Fibroblast of lung (primary cell): ENCODE measurements at regions not wholly inside any gene's neighbourhood (a gene's known extent, or its start where the extent isn't known, plus 50 kb on each side); places are given as distances from the start of the nearest gene placed in this dataset.

Experiments used
- DNase-seq, 2 donors: peaks; one replicate each; pipeline versions ENCODE4 v3.0.0 to v3.0.0-alpha.2; 2010; ENCODE audit warnings: low read depth in 2 of 2
- H2AFZ ChIP-seq: 2 replicates; pipeline ENCODE4 v1.5.1; 2012; ENCODE audit warnings: low read length, control low read depth, inconsistent platforms
- H3K27ac ChIP-seq: 2 replicates; pipeline ENCODE4 v1.5.1; 2011; ENCODE audit warnings: low read length, control low read depth; ENCODE audit not compliant: insufficient read depth
- H3K27me3 ChIP-seq: 2 replicates; pipeline ENCODE4 v1.5.1; 2011; ENCODE audit warnings: mild to moderate bottlenecking, low read length; ENCODE audit not compliant: control insufficient read depth, insufficient read depth
- H3K36me3 ChIP-seq: 2 replicates; pipeline ENCODE4 v1.5.1; 2011; ENCODE audit warnings: low read length; ENCODE audit not compliant: control insufficient read depth, insufficient read depth
- H3K4me1 ChIP-seq: 2 replicates; pipeline ENCODE4 v1.5.1; 2011; ENCODE audit warnings: low read length; ENCODE audit not compliant: control insufficient read depth, insufficient read depth; ENCODE audit errors: extremely low read depth
- H3K4me2 ChIP-seq: 2 replicates; pipeline ENCODE4 v1.5.1; 2011; ENCODE audit warnings: low read length, control low read depth; ENCODE audit not compliant: insufficient read depth; ENCODE audit errors: extremely low read depth
- H3K4me3 ChIP-seq, 4 experiments: fragments of 200-600 bp in 1 of 4; sonication (generic) in 1 of 4; replicated peaks in 1 of 4; 2 replicates each; pipeline ENCODE4 v1.5.1; 2011 to 2016; ENCODE audit warnings: low read length in 4 of 4, low read depth in 3 of 4, mild to moderate bottlenecking in 3 of 4, control low read depth in 2 of 4, inconsistent platforms in 1 of 4, mixed read lengths in 1 of 4; ENCODE audit not compliant: insufficient read depth in 1 of 4; ENCODE audit errors: control extremely low read depth in 1 of 4
- H3K79me2 ChIP-seq: 2 replicates; pipeline ENCODE4 v1.5.1; 2012; ENCODE audit warnings: mild to moderate bottlenecking, low read length, inconsistent platforms; ENCODE audit not compliant: control insufficient read depth, insufficient read depth
- H3K9ac ChIP-seq: 2 replicates; pipeline ENCODE4 v1.5.1; 2011; ENCODE audit warnings: mild to moderate bottlenecking, low read length, control low read depth; ENCODE audit not compliant: insufficient read depth
- H3K9me3 ChIP-seq: 2 replicates; pipeline ENCODE4 v1.5.1; 2012; ENCODE audit warnings: low read depth, low read length; ENCODE audit not compliant: control insufficient read depth, insufficient read depth
- H4K20me1 ChIP-seq: 2 replicates; pipeline ENCODE4 v1.5.1; 2011; ENCODE audit warnings: low read length; ENCODE audit not compliant: control insufficient read depth, insufficient read depth; ENCODE audit errors: extremely low read depth
- EZH2 ChIP-seq: IDR thresholded peaks from 2 replicates; pipeline ENCODE4 v1.5.1; 2012; ENCODE audit warnings: low read length, control low read depth, mild to moderate bottlenecking; ENCODE audit errors: missing control alignments
- TF ChIP-seq, protein P1 (sequence below), 2 donors: IDR thresholded peaks in 1 of 2; conservative IDR thresholded peaks in 1 of 2; 1 replicate in 1 of 2; 2 replicates in 1 of 2; pipeline ENCODE4 v1.5.1; 2011 to 2012; ENCODE audit warnings: low read length in 2 of 2, control low read depth in 1 of 2, inconsistent platforms in 1 of 2, low read depth in 1 of 2, mild to moderate bottlenecking in 1 of 2

DNA sequence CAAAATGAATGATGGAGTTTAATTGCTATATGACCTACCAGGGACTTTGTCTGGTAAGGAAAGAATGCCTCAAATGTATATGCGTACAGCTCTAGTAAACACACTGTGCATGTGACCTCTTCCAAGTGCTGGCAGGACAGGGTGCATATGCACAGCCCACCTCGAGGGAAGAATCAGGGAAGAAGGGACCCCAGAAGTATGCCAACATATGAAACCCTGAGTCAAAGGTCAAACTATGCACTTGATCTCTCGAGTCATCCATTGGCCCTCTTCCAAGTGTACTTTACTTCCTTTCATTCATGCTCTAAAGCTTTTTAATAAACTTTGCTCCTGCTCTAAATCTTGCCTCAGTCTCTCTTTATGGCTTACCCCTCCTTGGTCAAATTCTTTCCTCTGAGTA is 804.6 kb upstream of the COX7C start:
- H3K9me3 ChIP-seq, result no peaks in the 10 kb centered on the region
- DNase-seq, result no peak
- no peaks in the 10 kb centered on the region for H3K79me2 ChIP-seq
- no peaks in the 10 kb centered on the region for H4K20me1 ChIP-seq
- no peak overlapping the region for H3K27ac ChIP-seq
- H3K9ac ChIP-seq, result no peak overlapping the region
- no peak for TF ChIP-seq EZH2
- TF ChIP-seq, protein P1, sequence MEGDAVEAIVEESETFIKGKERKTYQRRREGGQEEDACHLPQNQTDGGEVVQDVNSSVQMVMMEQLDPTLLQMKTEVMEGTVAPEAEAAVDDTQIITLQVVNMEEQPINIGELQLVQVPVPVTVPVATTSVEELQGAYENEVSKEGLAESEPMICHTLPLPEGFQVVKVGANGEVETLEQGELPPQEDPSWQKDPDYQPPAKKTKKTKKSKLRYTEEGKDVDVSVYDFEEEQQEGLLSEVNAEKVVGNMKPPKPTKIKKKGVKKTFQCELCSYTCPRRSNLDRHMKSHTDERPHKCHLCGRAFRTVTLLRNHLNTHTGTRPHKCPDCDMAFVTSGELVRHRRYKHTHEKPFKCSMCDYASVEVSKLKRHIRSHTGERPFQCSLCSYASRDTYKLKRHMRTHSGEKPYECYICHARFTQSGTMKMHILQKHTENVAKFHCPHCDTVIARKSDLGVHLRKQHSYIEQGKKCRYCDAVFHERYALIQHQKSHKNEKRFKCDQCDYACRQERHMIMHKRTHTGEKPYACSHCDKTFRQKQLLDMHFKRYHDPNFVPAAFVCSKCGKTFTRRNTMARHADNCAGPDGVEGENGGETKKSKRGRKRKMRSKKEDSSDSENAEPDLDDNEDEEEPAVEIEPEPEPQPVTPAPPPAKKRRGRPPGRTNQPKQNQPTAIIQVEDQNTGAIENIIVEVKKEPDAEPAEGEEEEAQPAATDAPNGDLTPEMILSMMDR (conservative IDR thresholded peaks at IDR 0.05 in 1 of 2, IDR thresholded peaks at IDR 0.05 in 1 of 2; ENCODE audit: low read depth in 1 of 2, low read length in 2 of 2), result no peak
- H3K4me2 ChIP-seq, result no peak overlapping the region
- H3K4me3 ChIP-seq, result no peak overlapping the region
- H3K27me3 ChIP-seq, result no peaks in the 10 kb centered on the region
- no peak overlapping the region for H2AFZ ChIP-seq
- H3K36me3 ChIP-seq, result no peaks in the 10 kb centered on the region
- no peaks in the 10 kb centered on the region for H3K4me1 ChIP-seq

DNA sequence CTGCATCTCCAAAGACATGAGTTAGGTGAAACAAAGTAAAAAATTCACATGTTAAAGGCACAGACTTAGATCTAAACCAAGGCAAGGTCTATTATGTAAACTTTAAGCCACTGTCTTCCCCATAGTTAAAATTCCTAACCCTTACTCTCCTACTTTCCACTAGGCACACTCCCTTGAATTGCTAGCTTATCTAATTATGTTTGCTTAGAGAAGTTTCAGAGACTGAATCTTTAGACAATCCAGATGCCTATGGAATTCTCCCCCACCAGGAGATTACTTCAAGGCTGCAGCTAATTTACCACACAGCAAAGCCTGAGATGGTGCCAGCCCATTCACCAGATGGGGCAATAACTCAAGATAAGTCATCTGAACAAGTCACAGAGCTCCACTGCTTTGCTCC is 803.1 kb upstream of the COX7C start:
- no peak overlapping the region for H2AFZ ChIP-seq
- H3K4me3 ChIP-seq, result no peak overlapping the region
- no peaks in the 10 kb centered on the region for H4K20me1 ChIP-seq
- H3K27me3 ChIP-seq, result no peaks in the 10 kb centered on the region
- H3K27ac ChIP-seq, result no peak overlapping the region
- TF ChIP-seq, protein P1 (conservative IDR thresholded peaks at IDR 0.05 in 1 of 2, IDR thresholded peaks at IDR 0.05 in 1 of 2; ENCODE audit: low read depth in 1 of 2, low read length in 2 of 2), result no peak
- no peak for TF ChIP-seq EZH2
- no peaks in the 10 kb centered on the region for H3K36me3 ChIP-seq
- H3K79me2 ChIP-seq, result no peaks in the 10 kb centered on the region
- no peak overlapping the region for H3K9ac ChIP-seq
- no peaks in the 10 kb centered on the region for H3K9me3 ChIP-seq
- no peaks in the 10 kb centered on the region for H3K4me1 ChIP-seq
- H3K4me2 ChIP-seq, result no peak overlapping the region
- DNase-seq, result no peak

DNA sequence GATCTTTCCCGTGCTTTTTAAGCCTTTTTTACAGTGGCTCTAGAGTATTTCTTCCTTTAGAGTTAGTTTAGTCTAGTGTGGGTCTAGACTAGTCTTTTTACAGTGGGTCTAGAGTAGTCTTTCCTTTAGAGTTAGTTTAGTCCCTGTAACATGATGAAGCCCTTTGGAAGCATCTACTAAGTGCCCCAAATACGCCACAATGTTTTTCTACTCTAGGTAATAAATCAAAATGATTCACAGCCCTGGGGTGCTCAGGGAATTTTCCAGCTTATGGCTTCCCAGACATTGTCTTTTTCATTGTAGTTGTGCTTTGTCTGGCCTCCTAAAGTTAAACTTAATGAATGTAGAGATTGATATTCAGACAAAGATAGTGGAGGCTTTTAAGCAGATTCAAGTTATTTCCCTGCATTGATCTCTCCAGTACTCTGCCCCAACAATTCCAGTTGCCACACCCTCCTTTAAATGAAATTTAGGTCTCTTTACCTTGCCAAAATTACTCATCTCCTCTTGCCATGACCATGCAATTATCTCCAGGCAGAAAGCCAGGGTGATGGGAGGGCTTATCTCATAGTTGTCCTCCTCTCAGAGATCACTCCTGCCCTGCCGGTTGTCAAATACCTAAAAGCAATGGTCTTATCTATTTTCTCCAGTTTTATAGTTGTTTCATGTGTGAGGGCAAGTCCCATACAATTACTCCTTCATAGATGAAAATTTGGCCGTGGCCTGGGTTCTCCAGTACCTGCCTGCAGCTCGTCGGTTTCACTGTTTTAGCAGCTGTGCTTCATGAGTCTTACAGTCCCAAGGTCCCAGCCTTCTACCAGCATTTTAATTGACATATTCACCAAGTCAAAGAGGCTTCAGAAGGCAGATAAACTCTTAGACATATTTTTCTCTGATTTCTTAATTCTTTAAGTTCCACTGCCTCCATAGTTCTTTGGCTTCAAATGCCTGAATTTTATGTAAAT is 794.0 kb upstream of the COX7C start:
- Histone ChIP-seq H3K9ac (no peak overlapping the region), H3K9me3 (no peaks in the 10 kb centered on the region), H3K4me3 (no peak overlapping the region), H3K79me2 (no peaks in the 10 kb centered on the region), H4K20me1 (no peaks in the 10 kb centered on the region), H3K4me1 (no peaks in the 10 kb centered on the region), H3K27me3 (no peaks in the 10 kb centered on the region), H2AFZ (no peak overlapping the region), H3K4me2 (no peak overlapping the region), H3K36me3 (no peaks in the 10 kb centered on the region), H3K27ac (no peak overlapping the region)
- DNase-seq, result no peak
- TF ChIP-seq, protein P1 (conservative IDR thresholded peaks at IDR 0.05 in 1 of 2, IDR thresholded peaks at IDR 0.05 in 1 of 2; ENCODE audit: low read depth in 1 of 2, low read length in 2 of 2), result no peak
- TF ChIP-seq EZH2, result no peak
